Hepatocyte (in vitro differentiated cells): ENCODE measurements at regions not wholly inside any gene's neighbourhood (a gene's known extent, or its start where the extent isn't known, plus 50 kb on each side); places are given as distances from the start of the nearest gene placed in this dataset.

Experiments used
- DNase-seq: peaks from one replicate; pipeline ENCODE4 v3.0.0-alpha.2; 2016; ENCODE audit warnings: low spot score
- H2AFZ ChIP-seq: fragments of 200-600 bp; sonication (generic); 2 replicates; pipeline ENCODE4 v1.6.0; 2016; ENCODE audit warnings: antibody characterized with exemption, mild to moderate bottlenecking
- H3K27ac ChIP-seq: fragments of 200-600 bp; sonication (generic); 2 replicates; pipeline ENCODE4 v1.5.1; 2016; ENCODE audit warnings: mild to moderate bottlenecking
- H3K27me3 ChIP-seq: fragments of 200-600 bp; sonication (generic); 2 replicates; pipeline ENCODE4 v1.6.1; 2016
- H3K36me3 ChIP-seq: fragments of 200-600 bp; sonication (generic); replicated peaks from 2 replicates; pipeline ENCODE4 v1.5.1; 2016; ENCODE audit warnings: low read depth; ENCODE audit not compliant: insufficient read depth
- H3K4me1 ChIP-seq: fragments of 200-600 bp; sonication (generic); 2 replicates; pipeline ENCODE4 v1.5.1; 2016; ENCODE audit warnings: mild to moderate bottlenecking, moderate library complexity; ENCODE audit not compliant: insufficient read depth
- H3K4me2 ChIP-seq: fragments of 200-600 bp; sonication (generic); 2 replicates; pipeline ENCODE4 v1.6.0; 2016
- H3K4me3 ChIP-seq: fragments of 200-600 bp; sonication (generic); 2 replicates; pipeline ENCODE4 v1.5.1; 2016; ENCODE audit warnings: mild to moderate bottlenecking
- H3K79me2 ChIP-seq: fragments of 200-600 bp; sonication (generic); 2 replicates; pipeline ENCODE4 v1.6.0; 2017; ENCODE audit warnings: mild to moderate bottlenecking
- H3K9me2 ChIP-seq: fragments of 200-600 bp; sonication (generic); replicated peaks from 2 replicates; pipeline ENCODE4 v1.6.0; 2017; ENCODE audit warnings: mild to moderate bottlenecking; ENCODE audit not compliant: insufficient read depth
- H3K9me3 ChIP-seq: fragments of 200-600 bp; sonication (generic); 2 replicates; pipeline ENCODE4 v1.5.1; 2016; ENCODE audit warnings: low read depth, mild to moderate bottlenecking
- H4K20me1 ChIP-seq: fragments of 200-600 bp; sonication (generic); 2 replicates; pipeline ENCODE4 v1.6.0; 2016; ENCODE audit warnings: mild to moderate bottlenecking; ENCODE audit not compliant: insufficient read depth, poor library complexity, severe bottlenecking
- CTCF ChIP-seq: fragments of 200-600 bp; sonication (generic); IDR thresholded peaks from 2 replicates; pipeline ENCODE4 v1.5.1; 2016; ENCODE audit warnings: antibody characterized with exemption, mild to moderate bottlenecking; ENCODE audit not compliant: poor library complexity
- EZH2 ChIP-seq: fragments of 200-600 bp; sonication (generic); IDR thresholded peaks from 2 replicates; pipeline ENCODE4 v1.6.1; 2016; ENCODE audit warnings: antibody characterized with exemption, mild to moderate bottlenecking, borderline replicate concordance
- EZH2phosphoT487 ChIP-seq: fragments of 200-600 bp; sonication (generic); IDR thresholded peaks from one replicate; pipeline ENCODE4 v1.6.1; 2018; ENCODE audit warnings: antibody characterized with exemption, mild to moderate bottlenecking, low read depth, moderate library complexity; ENCODE audit not compliant: unreplicated experiment, severe bottlenecking
- WGBS: methylation state at CpG from one replicate; pipeline ENCODE4 v1.1.6; 2016; ENCODE audit warnings: low lambda C conversion rate; ENCODE audit errors: missing lambda C conversion rate; 5-methylcytosine and 5-hydroxymethylcytosine counted together

- no peaks in the 10 kb centered on the region for H3K9me3 ChIP-seq
- H3K27me3 ChIP-seq: no peaks in the 10 kb centered on the region
- H4K20me1 ChIP-seq: no peaks in the 10 kb centered on the region
- no peaks in the 10 kb centered on the region for H3K79me2 ChIP-seq
- DNase-seq: no peak
- peaks cover 8% of the 10 kb centered on the region for H3K4me1 ChIP-seq
- H3K36me3 ChIP-seq: no peaks in the 10 kb centered on the region
- no peaks in the 10 kb centered on the region for H3K9me2 ChIP-seq
- 81% methylated on average over 7 of the region's 7 CpGs for WGBS
- H3K4me3 ChIP-seq: no peak overlapping the region
- TF ChIP-seq EZH2: no peak
- no peak for TF ChIP-seq CTCF
- TF ChIP-seq EZH2phosphoT487: no peak
- H3K27ac ChIP-seq: no peak overlapping the region
- H2AFZ ChIP-seq: no peak overlapping the region
- H3K4me2 ChIP-seq: no peak overlapping the region
Measured at GRCh38 chr14:58923751-58924405, 264.6 kb upstream of the DAAM1 start.

GRCh38 chr14:58941629-58942028 lies 246.8 kb upstream of the DAAM1 start:
- Histone ChIP-seq H3K4me1 (peaks cover 17% of the 10 kb centered on the region), H3K9me2 (no peaks in the 10 kb centered on the region), H3K27me3 (no peaks in the 10 kb centered on the region), H3K27ac (no peak overlapping the region), H2AFZ (no peak overlapping the region), H3K4me2 (no peak overlapping the region), H3K36me3 (no peaks in the 10 kb centered on the region), H3K79me2 (no peaks in the 10 kb centered on the region), H3K9me3 (no peaks in the 10 kb centered on the region), H4K20me1 (no peaks in the 10 kb centered on the region), H3K4me3 (no peak overlapping the region)
- no peak for DNase-seq
- WGBS: 40% methylated on average over 2 of the region's 2 CpGs
- no peak for TF ChIP-seq EZH2phosphoT487
- no peak for TF ChIP-seq EZH2
- no peak for TF ChIP-seq CTCF

- peak; percentile 24 for DNase-seq
- H3K9me2 ChIP-seq: no peaks in the 10 kb centered on the region
Measured at GRCh38 chr14:58942516-58942915, 246.0 kb upstream of the DAAM1 start.

More at GRCh38 chr14:58942516-58942915, 246.0 kb upstream of the DAAM1 start:
- 54% methylated on average over 2 of the region's 2 CpGs for whole genome bisulfite sequencing
- Histone ChIP-seq H3K79me2 (no peaks in the 10 kb centered on the region), H3K4me2 (no peak overlapping the region), H3K27ac (no peak overlapping the region), H3K4me3 (no peak overlapping the region), H3K36me3 (no peaks in the 10 kb centered on the region), H3K4me1 (peaks cover 17% of the 10 kb centered on the region), H4K20me1 (no peaks in the 10 kb centered on the region), H3K9me3 (no peaks in the 10 kb centered on the region), H2AFZ (no peak overlapping the region), H3K27me3 (no peaks in the 10 kb centered on the region)
- TF ChIP-seq CTCF (no peak), EZH2 (no peak), EZH2phosphoT487 (no peak)
